ENCODE measurements at regions not wholly inside any gene's neighbourhood (a gene's known extent, or its start where the extent isn't known, plus 50 kb on each side); places are given as distances from the start of the nearest gene placed in this dataset.
A peak's percentile ranks its signal among the peaks of the same experiment; 100 is the strongest.

GRCh38 chr6:77228279-77228678 is 235.0 kb downstream of the HTR1B start:
- intact Hi-C loops (cut with DNase I): no loop called here
- no peak for DNase-seq (ENCODE audit: missing footprints)
- ATAC-seq: no peak

- no peak for ATAC-seq
- DNase-seq (ENCODE audit: missing footprints): no peak
- intact Hi-C loops (cut with DNase I): no loop called here
Measured at GRCh38 chr6:77217896-77218295, 245.4 kb downstream of the HTR1B start.

GRCh38 chr6:77205936-77206335 is 257.4 kb downstream of the HTR1B start:
- intact Hi-C loops (cut with DNase I): no loop called here
- no peak for DNase-seq (ENCODE audit: missing footprints)
- ATAC-seq: no peak

GRCh38 chr6:77204555-77204954 is 258.7 kb downstream of the HTR1B start:
- intact Hi-C loops (cut with DNase I): no loop called here
- ATAC-seq: no peak
- no peak for DNase-seq (ENCODE audit: missing footprints)

- ATAC-seq: no peak
- intact Hi-C loops (cut with DNase I): no loop called here
- DNase-seq (ENCODE audit: missing footprints): no peak
Measured at GRCh38 chr6:77183447-77183846, 279.8 kb downstream of the HTR1B start.

- no peak for ATAC-seq
- intact Hi-C loops (cut with DNase I): no loop called here
- DNase-seq (ENCODE audit: missing footprints): no peak
Measured at GRCh38 chr6:77181749-77182148, 281.5 kb downstream of the HTR1B start.

- intact Hi-C loops (cut with DNase I): no loop called here
- DNase-seq (ENCODE audit: missing footprints) (no peak), ATAC-seq (no peak)
Measured at GRCh38 chr6:77180326-77180725, 283.0 kb downstream of the HTR1B start.

- intact Hi-C loops (cut with DNase I): no loop called here
- DNase-seq (ENCODE audit: missing footprints): no peak
- no peak for ATAC-seq
Measured at GRCh38 chr6:77178821-77179220, 284.5 kb downstream of the HTR1B start.

- DNase-seq (ENCODE audit: missing footprints) (no peak), ATAC-seq (no peak)
- intact Hi-C loops (cut with DNase I): no loop called here
Measured at GRCh38 chr6:77177470-77177869, 285.8 kb downstream of the HTR1B start.

GRCh38 chr6:77173472-77174074 is 289.7 kb downstream of the HTR1B start:
- DNase-seq (ENCODE audit: missing footprints) (no peak), ATAC-seq (no peak)
- intact Hi-C loops (cut with DNase I): no loop called here

- ATAC-seq (no peak), DNase-seq (ENCODE audit: missing footprints) (peak; percentile 40)
- intact Hi-C loops (cut with DNase I): no loop called here
Measured at GRCh38 chr6:77172578-77172977, 290.7 kb downstream of the HTR1B start.

- no peak for DNase-seq (ENCODE audit: missing footprints)
- no peak for ATAC-seq
- intact Hi-C loops (cut with DNase I): no loop called here
Measured at GRCh38 chr6:77159730-77160129, 303.6 kb downstream of the HTR1B start.

- DNase-seq (ENCODE audit: missing footprints) (no peak), ATAC-seq (no peak)
- intact Hi-C loops (cut with DNase I): no loop called here
Measured at GRCh38 chr6:77151241-77151640, 312.1 kb downstream of the HTR1B start.

- intact Hi-C loops (cut with DNase I): no loop called here
- DNase-seq (ENCODE audit: missing footprints): no peak
- ATAC-seq: no peak
Measured at GRCh38 chr6:77150736-77151135, 312.6 kb downstream of the HTR1B start.

- DNase-seq (ENCODE audit: missing footprints) (no peak), ATAC-seq (no peak)
- intact Hi-C loops (cut with DNase I): no loop called here
Measured at GRCh38 chr6:77145244-77145643, 318.0 kb downstream of the HTR1B start.

GRCh38 chr6:77143659-77144447 is 319.4 kb downstream of the HTR1B start:
- DNase-seq (ENCODE audit: missing footprints) (no peak), ATAC-seq (no peak)
- intact Hi-C loops (cut with DNase I): no loop called here

- intact Hi-C loops (cut with DNase I): no loop called here
- no peak for ATAC-seq
- DNase-seq (ENCODE audit: missing footprints): no peak
Measured at GRCh38 chr6:77136086-77136485, 327.2 kb downstream of the HTR1B start.

- ATAC-seq: no peak
- intact Hi-C loops (cut with DNase I): no loop called here
- no peak for DNase-seq (ENCODE audit: missing footprints)
Measured at GRCh38 chr6:77133031-77133430, 330.3 kb downstream of the HTR1B start.

GRCh38 chr6:77131426-77131825 is 331.9 kb downstream of the HTR1B start:
- ATAC-seq (no peak), DNase-seq (ENCODE audit: missing footprints) (no peak)
- intact Hi-C loops (cut with DNase I): no loop called here

- DNase-seq (ENCODE audit: missing footprints) (no peak), ATAC-seq (no peak)
- intact Hi-C loops (cut with DNase I): no loop called here
Measured at GRCh38 chr6:77124604-77125003, 338.7 kb downstream of the HTR1B start.

GRCh38 chr6:77123527-77123926 is 339.8 kb downstream of the HTR1B start:
- intact Hi-C loops (cut with DNase I): no loop called here
- no peak for ATAC-seq

More at GRCh38 chr6:77123527-77123926, 339.8 kb downstream of the HTR1B start:
- DNase-seq (ENCODE audit: missing footprints): no peak

Data from Right ventricle myocardium inferior (tissue), 1 donor.